Thoracic aorta (tissue), 2 donors: ENCODE measurements at regions not wholly inside any gene's neighbourhood (a gene's known extent, or its start where the extent isn't known, plus 50 kb on each side); places are given as distances from the start of the nearest gene placed in this dataset.
"Not testable (repeated sequence)": the region's sequence is repeated elsewhere in the genome, so short reads cannot be mapped to it uniquely, and the experiment has no call there.

ENCODE experiments used
- ATAC-seq: fragments of 150-250 bp; one replicate; pipeline ENCODE4 v1.8.0; 2017; ENCODE audit warnings: low read depth; ENCODE audit not compliant: insufficient number of reproducible peaks, low FRiP score
- DNase-seq: peaks from one replicate; pipeline ENCODE4 v3.0.0-alpha.2; 2020; ENCODE audit warnings: low spot score
- H3K27ac ChIP-seq, 2 donors: fragments of 200-600 bp; sonication (generic); 1 replicate in 1 of 2; 2 replicates in 1 of 2; pipeline ENCODE4 v1.5.1; 2016; ENCODE audit warnings: mild to moderate bottlenecking in 2 of 2, moderate library complexity in 2 of 2
- H3K27me3 ChIP-seq: fragments of 200-600 bp; sonication (generic); replicated peaks from 2 replicates; pipeline ENCODE4 v1.6.0; 2016; ENCODE audit warnings: mild to moderate bottlenecking; ENCODE audit not compliant: insufficient read depth
- H3K36me3 ChIP-seq: fragments of 200-600 bp; sonication (generic); one replicate; pipeline ENCODE4 v1.5.1; 2016
- H3K4me1 ChIP-seq, 2 donors: fragments of 200-600 bp; sonication (generic); 1 replicate in 1 of 2; 2 replicates in 1 of 2; pipeline versions ENCODE4 v1.5.1 to v1.6.0; 2016; ENCODE audit warnings: low read depth in 2 of 2, mild to moderate bottlenecking in 1 of 2; ENCODE audit not compliant: control insufficient read depth in 1 of 2
- H3K4me3 ChIP-seq: fragments of 200-600 bp; sonication (generic); 2 replicates; pipeline ENCODE4 v1.5.1; 2016; ENCODE audit warnings: mild to moderate bottlenecking
- H3K9me3 ChIP-seq: fragments of 200-600 bp; sonication (generic); 2 replicates; pipeline ENCODE4 v1.5.1; 2016
- CTCF ChIP-seq: fragments of 200-600 bp; sonication (generic); IDR thresholded peaks from one replicate; pipeline ENCODE4 v1.5.1; 2019; ENCODE audit warnings: antibody characterized with exemption

- DNase-seq, result no peak
- ATAC-seq, result no peak
- H3K9me3 ChIP-seq, result no peaks in the 10 kb centered on the region
- H3K27me3 ChIP-seq, result no peaks in the 10 kb centered on the region
- TF ChIP-seq CTCF, result no peak
- peak overlapping the region; percentile 95 for H3K4me3 ChIP-seq
- peaks cover 21 to 41% of the 10 kb centered on the region in 2 donors for H3K4me1 ChIP-seq
- H3K36me3 ChIP-seq, result peaks cover 5% of the 10 kb centered on the region
- no peak overlapping the region for H3K27ac ChIP-seq
Observed at GRCh38 chr22:25449781-25450317, 114.6 kb upstream of the GRK3 start.

GRCh38 chr22:25451480-25452114 lies 112.9 kb upstream of the GRK3 start:
- H3K9me3 ChIP-seq, result no peaks in the 10 kb centered on the region
- H3K27me3 ChIP-seq, result no peaks in the 10 kb centered on the region
- peak overlapping the region; percentile 40 for H3K4me3 ChIP-seq
- DNase-seq (no peak), ATAC-seq (no peak)
- H3K36me3 ChIP-seq, result peaks cover 5% of the 10 kb centered on the region
- H3K4me1 ChIP-seq, result peaks cover 21 to 41% of the 10 kb centered on the region in 2 donors
- no peak overlapping the region for H3K27ac ChIP-seq
- TF ChIP-seq CTCF, result no peak

GRCh38 chr22:25452116-25452700 lies 112.3 kb upstream of the GRK3 start:
- H3K27ac ChIP-seq, result peak overlapping the region in 1 of 2 donors; percentile 12
- no peaks in the 10 kb centered on the region for H3K27me3 ChIP-seq
- DNase-seq, result no peak
- TF ChIP-seq CTCF, result no peak
- H3K4me1 ChIP-seq, result peaks cover 21 to 41% of the 10 kb centered on the region in 2 donors
- peaks cover 5% of the 10 kb centered on the region for H3K36me3 ChIP-seq
- H3K4me3 ChIP-seq, result peak overlapping the region; percentile 40
- ATAC-seq, result no peak
- no peaks in the 10 kb centered on the region for H3K9me3 ChIP-seq

GRCh38 chr22:25453058-25453457 lies 111.4 kb upstream of the GRK3 start:
- ATAC-seq (no peak), DNase-seq (no peak)
- Histone ChIP-seq H3K4me1 (peaks cover 21 to 41% of the 10 kb centered on the region in 2 donors), H3K27ac (peak overlapping the region in 1 of 2 donors; percentile 12), H3K4me3 (no peak overlapping the region), H3K27me3 (no peaks in the 10 kb centered on the region), H3K36me3 (peaks cover 5% of the 10 kb centered on the region), H3K9me3 (no peaks in the 10 kb centered on the region)
- TF ChIP-seq CTCF, result no peak

GRCh38 chr22:25453557-25453956 lies 110.9 kb upstream of the GRK3 start:
- TF ChIP-seq CTCF, result no peak
- ATAC-seq, result no peak
- Histone ChIP-seq H3K27me3 (no peaks in the 10 kb centered on the region), H3K4me1 (peaks cover 21 to 40% of the 10 kb centered on the region in 2 donors), H3K9me3 (no peaks in the 10 kb centered on the region), H3K4me3 (no peak overlapping the region), H3K27ac (no peak overlapping the region), H3K36me3 (peaks cover 7% of the 10 kb centered on the region)
- no peak for DNase-seq

GRCh38 chr22:25456300-25457043 lies 108.0 kb upstream of the GRK3 start:
- H3K4me3 ChIP-seq, H3K27ac ChIP-seq, H3K9me3 ChIP-seq, DNase-seq, H3K27me3 ChIP-seq, ATAC-seq: not testable (repeated sequence)
- Histone ChIP-seq H3K4me1 (peaks cover 6 to 14% of the 10 kb centered on the region in 2 donors), H3K36me3 (peaks cover 27% of the 10 kb centered on the region)

GRCh38 chr22:25458631-25459030 lies 105.8 kb upstream of the GRK3 start:
- not testable (repeated sequence) for H3K4me1 ChIP-seq, H3K27ac ChIP-seq, H3K27me3 ChIP-seq, H3K9me3 ChIP-seq, ATAC-seq, DNase-seq, H3K4me3 ChIP-seq
- H3K36me3 ChIP-seq, result peaks cover 27% of the 10 kb centered on the region
